Peyer's patch (tissue), 4 donors: ENCODE measurements at regions not wholly inside any gene's neighbourhood (a gene's known extent, or its start where the extent isn't known, plus 50 kb on each side); places are given as distances from the start of the nearest gene placed in this dataset.

ENCODE experiments used
- DNase-seq, 3 donors: peaks; one replicate each; pipeline ENCODE4 v3.0.0-alpha.2; 2017 to 2019
- H3K27ac ChIP-seq, 4 donors: fragments of 200-600 bp; sonication (generic); one replicate each; pipeline ENCODE4 v1.5.1; 2016 to 2019
- H3K27me3 ChIP-seq, 2 donors: fragments of 200-600 bp; sonication (generic); one replicate each; pipeline ENCODE4 v1.5.1; 2019
- H3K36me3 ChIP-seq, 3 donors: fragments of 200-600 bp; sonication (generic); one replicate each; pipeline ENCODE4 v1.5.1; 2016 to 2019
- H3K4me1 ChIP-seq, 4 donors: fragments of 200-600 bp; sonication (generic); one replicate each; pipeline ENCODE4 v1.5.1; 2016 to 2019
- H3K4me3 ChIP-seq, 4 donors: fragments of 200-600 bp; sonication (generic); 1 replicate in 3 of 4; 2 replicates in 1 of 4; pipeline ENCODE4 v1.5.1; 2016 to 2019; ENCODE audit warnings: mild to moderate bottlenecking in 1 of 4
- H3K9me3 ChIP-seq, 4 donors: fragments of 200-600 bp; sonication (generic); one replicate each; pipeline ENCODE4 v1.5.1; 2016 to 2019; ENCODE audit warnings: mild to moderate bottlenecking in 1 of 4
- POLR2A ChIP-seq, 2 donors: fragments of 450-650 bp; IDR thresholded peaks; one replicate each; pipeline ENCODE4 v1.5.1; 2017; ENCODE audit warnings: antibody characterized with exemption in 2 of 2, mild to moderate bottlenecking in 2 of 2, moderate library complexity in 2 of 2
- TF ChIP-seq, protein P1 (sequence below), 6 experiments: fragments of 450-650 bp in 4 of 6; fragments of 200-600 bp in 2 of 6; sonication (generic) in 1 of 6; IDR thresholded peaks; one replicate each; pipeline ENCODE4 v1.5.1; 2017 to 2019; ENCODE audit warnings: antibody characterized with exemption in 6 of 6, mild to moderate bottlenecking in 3 of 6, moderate library complexity in 1 of 6

DNA sequence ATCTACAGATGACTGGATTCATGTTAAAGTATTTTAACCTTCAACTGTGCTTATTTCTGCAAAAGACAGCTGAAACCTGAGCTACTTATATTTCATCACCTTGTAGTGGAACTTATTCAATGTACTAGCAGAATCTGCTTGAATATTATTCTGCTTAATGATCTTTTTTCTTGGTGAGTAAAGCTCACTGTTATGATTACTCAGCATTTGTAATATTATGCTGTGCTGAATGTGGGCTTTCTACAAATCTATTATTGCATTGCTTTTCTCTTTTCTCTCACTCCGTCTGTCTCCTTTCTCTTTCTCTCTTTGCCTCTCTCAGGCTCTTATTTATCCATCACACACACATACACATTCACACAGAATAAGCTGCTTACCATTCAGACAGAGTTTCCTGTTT is 98.7 kb upstream of the TMEM196 start:
- no peak overlapping the region for H3K4me3 ChIP-seq
- TF ChIP-seq, protein P1, sequence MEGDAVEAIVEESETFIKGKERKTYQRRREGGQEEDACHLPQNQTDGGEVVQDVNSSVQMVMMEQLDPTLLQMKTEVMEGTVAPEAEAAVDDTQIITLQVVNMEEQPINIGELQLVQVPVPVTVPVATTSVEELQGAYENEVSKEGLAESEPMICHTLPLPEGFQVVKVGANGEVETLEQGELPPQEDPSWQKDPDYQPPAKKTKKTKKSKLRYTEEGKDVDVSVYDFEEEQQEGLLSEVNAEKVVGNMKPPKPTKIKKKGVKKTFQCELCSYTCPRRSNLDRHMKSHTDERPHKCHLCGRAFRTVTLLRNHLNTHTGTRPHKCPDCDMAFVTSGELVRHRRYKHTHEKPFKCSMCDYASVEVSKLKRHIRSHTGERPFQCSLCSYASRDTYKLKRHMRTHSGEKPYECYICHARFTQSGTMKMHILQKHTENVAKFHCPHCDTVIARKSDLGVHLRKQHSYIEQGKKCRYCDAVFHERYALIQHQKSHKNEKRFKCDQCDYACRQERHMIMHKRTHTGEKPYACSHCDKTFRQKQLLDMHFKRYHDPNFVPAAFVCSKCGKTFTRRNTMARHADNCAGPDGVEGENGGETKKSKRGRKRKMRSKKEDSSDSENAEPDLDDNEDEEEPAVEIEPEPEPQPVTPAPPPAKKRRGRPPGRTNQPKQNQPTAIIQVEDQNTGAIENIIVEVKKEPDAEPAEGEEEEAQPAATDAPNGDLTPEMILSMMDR (IDR thresholded peaks at IDR 0.05), result no peak
- no peak for TF ChIP-seq POLR2A (IDR thresholded peaks at IDR 0.05)

DNA sequence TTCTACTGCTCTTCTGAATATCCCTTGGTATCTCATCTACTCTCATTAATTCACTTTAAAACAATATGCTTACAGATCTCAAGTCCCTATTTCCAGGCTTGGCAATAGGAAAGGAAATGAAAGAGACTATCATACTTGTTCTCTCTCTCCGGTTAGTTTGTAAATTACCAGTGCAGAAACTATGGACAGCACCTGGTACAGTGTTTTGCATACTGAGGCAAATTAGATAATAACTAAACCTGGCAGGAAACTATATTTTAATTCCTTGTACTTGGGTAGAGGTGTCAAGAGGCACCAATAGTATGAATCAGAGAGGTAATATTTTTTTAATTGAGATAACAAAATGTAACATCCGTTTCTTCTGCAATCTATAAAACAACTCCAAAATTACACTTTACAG is 97.7 kb upstream of the TMEM196 start:
- Histone ChIP-seq H3K4me1 (no peaks in the 10 kb centered on the region), H3K27ac (no peak overlapping the region), H3K9me3 (no peaks in the 10 kb centered on the region), H3K4me3 (no peak overlapping the region), H3K27me3 (no peaks in the 10 kb centered on the region), H3K36me3 (no peaks in the 10 kb centered on the region)
- TF ChIP-seq POLR2A (IDR thresholded peaks at IDR 0.05), result no peak
- TF ChIP-seq, protein P1 (IDR thresholded peaks at IDR 0.05), result no peak
- DNase-seq, result no peak

More for the DNA sequence above, 98.7 kb upstream of the TMEM196 start:
- no peak for DNase-seq
- no peaks in the 10 kb centered on the region for H3K9me3 ChIP-seq
- H3K27me3 ChIP-seq, result no peaks in the 10 kb centered on the region
- no peaks in the 10 kb centered on the region for H3K4me1 ChIP-seq
- H3K36me3 ChIP-seq, result no peaks in the 10 kb centered on the region
- no peak overlapping the region for H3K27ac ChIP-seq

DNA sequence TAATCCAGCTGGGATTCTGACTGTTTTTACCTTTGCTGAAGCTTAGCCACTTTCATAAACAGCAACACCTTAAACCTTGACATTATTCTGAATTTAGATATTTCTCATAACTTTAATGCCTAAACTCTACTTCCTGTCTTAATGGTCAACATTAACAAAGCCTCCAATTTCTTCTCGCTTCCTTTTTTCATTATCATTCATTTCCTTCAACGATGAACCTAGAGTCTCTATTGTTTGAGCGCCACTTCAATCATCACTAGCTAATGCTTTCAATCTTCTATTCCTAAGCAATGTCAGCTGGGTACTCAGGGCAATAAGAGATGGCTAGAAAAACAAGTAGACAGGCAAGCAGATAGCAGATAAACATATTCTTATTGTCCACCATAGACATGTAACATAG is 96.6 kb upstream of the TMEM196 start:
- TF ChIP-seq, protein P1 (IDR thresholded peaks at IDR 0.05), result no peak
- no peak for TF ChIP-seq POLR2A (IDR thresholded peaks at IDR 0.05)
- H3K4me3 ChIP-seq, result no peak overlapping the region
- no peaks in the 10 kb centered on the region for H3K4me1 ChIP-seq
- H3K36me3 ChIP-seq, result no peaks in the 10 kb centered on the region
- no peak for DNase-seq
- H3K9me3 ChIP-seq, result no peaks in the 10 kb centered on the region
- H3K27me3 ChIP-seq, result no peaks in the 10 kb centered on the region
- no peak overlapping the region for H3K27ac ChIP-seq

DNA sequence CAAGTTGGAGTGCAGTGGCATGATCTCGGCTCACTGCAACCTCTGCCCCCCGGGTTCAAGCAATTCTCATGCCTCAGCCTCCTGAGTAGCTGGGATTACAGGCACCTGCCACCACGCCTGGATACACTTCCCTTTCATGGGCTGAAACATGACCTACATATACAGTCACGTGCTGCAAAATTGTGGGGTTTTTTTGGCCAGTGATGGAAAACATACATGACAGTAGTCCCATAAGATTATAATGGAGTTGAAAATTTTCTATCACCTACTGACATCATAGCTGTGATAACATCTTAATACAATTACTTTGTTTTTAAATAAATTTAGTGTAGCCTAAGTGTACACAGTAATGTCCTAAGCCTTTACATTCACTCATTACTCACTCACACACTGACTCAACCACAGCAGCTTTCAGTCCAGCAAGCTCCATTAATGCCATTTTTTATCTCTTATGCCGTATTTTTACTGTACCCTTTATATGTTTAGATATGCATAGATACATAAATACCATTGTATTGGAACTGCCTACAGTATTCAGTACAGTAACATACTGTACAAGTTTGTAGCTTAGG is 79.9 kb upstream of the TMEM196 start:
- H3K9me3 ChIP-seq, result no peaks in the 10 kb centered on the region
- no peaks in the 10 kb centered on the region for H3K4me1 ChIP-seq
- TF ChIP-seq, protein P1 (IDR thresholded peaks at IDR 0.05), result no peak
- no peak for TF ChIP-seq POLR2A (IDR thresholded peaks at IDR 0.05)
- no peak for DNase-seq
- H3K27ac ChIP-seq, result no peak overlapping the region
- no peaks in the 10 kb centered on the region for H3K27me3 ChIP-seq
- H3K4me3 ChIP-seq, result no peak overlapping the region
- no peaks in the 10 kb centered on the region for H3K36me3 ChIP-seq

DNA sequence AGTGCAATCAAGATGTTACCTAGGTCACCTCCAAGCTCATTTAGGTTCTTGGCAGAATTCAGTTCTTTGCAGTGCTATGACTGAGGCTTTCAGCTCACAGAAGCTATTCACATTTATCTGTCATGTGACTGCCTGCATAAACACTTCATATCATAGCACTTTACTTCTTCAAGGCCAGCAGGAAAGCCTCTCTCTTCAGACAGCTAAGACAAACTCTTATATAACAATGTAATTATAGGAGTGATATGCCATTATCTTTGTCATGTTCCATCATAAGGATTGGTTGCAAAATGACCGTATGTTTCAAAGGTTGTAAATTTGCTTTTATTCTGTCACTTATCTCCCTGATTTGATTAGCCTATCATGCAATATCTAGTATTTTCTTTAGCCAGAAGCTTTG is 78.8 kb upstream of the TMEM196 start:
- no peaks in the 10 kb centered on the region for H3K4me1 ChIP-seq
- no peaks in the 10 kb centered on the region for H3K27me3 ChIP-seq
- H3K27ac ChIP-seq, result no peak overlapping the region
- DNase-seq, result no peak
- H3K4me3 ChIP-seq, result no peak overlapping the region
- no peaks in the 10 kb centered on the region for H3K9me3 ChIP-seq
- TF ChIP-seq, protein P1 (IDR thresholded peaks at IDR 0.05), result no peak
- TF ChIP-seq POLR2A (IDR thresholded peaks at IDR 0.05), result no peak
- no peaks in the 10 kb centered on the region for H3K36me3 ChIP-seq

DNA sequence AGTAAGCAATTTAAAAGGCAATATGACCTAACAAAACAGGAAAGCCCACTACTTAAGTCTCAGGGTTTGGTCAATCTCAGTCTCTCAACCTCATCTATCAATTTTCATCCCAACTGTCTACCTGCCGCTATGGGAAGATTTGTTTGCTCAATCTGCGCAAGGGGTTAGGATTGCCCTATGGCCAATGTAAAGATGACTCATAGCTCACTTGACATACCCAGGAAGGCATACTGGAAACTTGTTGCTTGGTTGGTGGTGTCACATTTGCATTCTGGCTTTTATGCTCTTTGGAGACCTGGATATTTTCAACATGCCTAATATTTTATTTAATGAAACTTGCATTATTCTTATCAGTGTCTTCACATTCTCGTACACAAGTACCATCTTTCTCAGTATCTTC is 78.1 kb upstream of the TMEM196 start:
- no peak for TF ChIP-seq POLR2A (IDR thresholded peaks at IDR 0.05)
- TF ChIP-seq, protein P1 (IDR thresholded peaks at IDR 0.05), result no peak
- Histone ChIP-seq H3K4me1 (no peaks in the 10 kb centered on the region), H3K36me3 (no peaks in the 10 kb centered on the region), H3K27me3 (no peaks in the 10 kb centered on the region), H3K9me3 (no peaks in the 10 kb centered on the region), H3K27ac (no peak overlapping the region), H3K4me3 (no peak overlapping the region)
- DNase-seq, result no peak
